ENCODE measurements at regions not wholly inside any gene's neighbourhood (a gene's known extent, or its start where the extent isn't known, plus 50 kb on each side); places are given as distances from the start of the nearest gene placed in this dataset.
A peak's percentile ranks its signal among the peaks of the same experiment; 100 is the strongest.
"Not testable (repeated sequence)": the region's sequence is repeated elsewhere in the genome, so short reads cannot be mapped to it uniquely, and the experiment has no call there.

DNA sequence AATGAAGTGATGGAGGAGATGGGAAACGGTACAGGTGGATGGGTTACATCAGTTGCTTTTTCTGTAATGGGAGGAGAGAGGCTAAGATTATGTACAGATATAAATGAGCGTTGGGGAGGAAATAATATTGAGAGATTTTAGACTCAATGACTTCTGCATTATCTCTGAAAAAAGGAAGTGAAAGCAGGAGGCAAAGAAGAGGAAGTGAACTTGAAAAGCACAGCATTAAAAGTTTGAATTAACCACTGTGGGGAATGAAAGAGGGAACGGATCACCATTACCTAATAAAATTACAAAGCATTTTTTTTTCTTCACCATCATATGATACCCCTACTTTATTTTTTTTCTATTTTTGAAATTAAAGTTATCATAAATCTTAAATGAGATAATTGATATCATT is 1025.5 kb downstream of the RPA4 start:
- H3K36me3 ChIP-seq (ENCODE audit: insufficient read depth, low read length) = no peaks in the 10 kb centered on the region; the same call in 1 of the 2 replicates
- H3K4me2 ChIP-seq (ENCODE audit: low read length) = peak overlapping the region; percentile 53
- peaks cover 8% of the 10 kb centered on the region for H3K9me3 ChIP-seq (ENCODE audit: low read length)
- H3K4me3 ChIP-seq (ENCODE audit: low read depth, low read length, poor library complexity, severe bottlenecking) = peak overlapping the region; percentile 35
- no peaks in the 10 kb centered on the region for H4K20me1 ChIP-seq (ENCODE audit: insufficient read depth, low read length)
- ChIA-PET POLR2A (no interaction called here), CTCF (ENCODE audit: unreplicated experiment) (no interaction called here)
- DNase-seq (ENCODE audit: low spot score) = peak; percentile 79
- no peak overlapping the region for H2AFZ ChIP-seq (ENCODE audit: low read length)
- peak overlapping the region; percentile 71 for H3K27ac ChIP-seq (ENCODE audit: low read depth, low read length, poor library complexity, severe bottlenecking)
- H3K4me1 ChIP-seq (ENCODE audit: insufficient read depth, low read length, poor library complexity, severe bottlenecking) = peaks cover 15% of the 10 kb centered on the region
- BruUV-seq (replicated peaks) = no TSS peak
- TF ChIP-seq, protein P1, sequence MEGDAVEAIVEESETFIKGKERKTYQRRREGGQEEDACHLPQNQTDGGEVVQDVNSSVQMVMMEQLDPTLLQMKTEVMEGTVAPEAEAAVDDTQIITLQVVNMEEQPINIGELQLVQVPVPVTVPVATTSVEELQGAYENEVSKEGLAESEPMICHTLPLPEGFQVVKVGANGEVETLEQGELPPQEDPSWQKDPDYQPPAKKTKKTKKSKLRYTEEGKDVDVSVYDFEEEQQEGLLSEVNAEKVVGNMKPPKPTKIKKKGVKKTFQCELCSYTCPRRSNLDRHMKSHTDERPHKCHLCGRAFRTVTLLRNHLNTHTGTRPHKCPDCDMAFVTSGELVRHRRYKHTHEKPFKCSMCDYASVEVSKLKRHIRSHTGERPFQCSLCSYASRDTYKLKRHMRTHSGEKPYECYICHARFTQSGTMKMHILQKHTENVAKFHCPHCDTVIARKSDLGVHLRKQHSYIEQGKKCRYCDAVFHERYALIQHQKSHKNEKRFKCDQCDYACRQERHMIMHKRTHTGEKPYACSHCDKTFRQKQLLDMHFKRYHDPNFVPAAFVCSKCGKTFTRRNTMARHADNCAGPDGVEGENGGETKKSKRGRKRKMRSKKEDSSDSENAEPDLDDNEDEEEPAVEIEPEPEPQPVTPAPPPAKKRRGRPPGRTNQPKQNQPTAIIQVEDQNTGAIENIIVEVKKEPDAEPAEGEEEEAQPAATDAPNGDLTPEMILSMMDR (conservative IDR thresholded peaks at IDR 0.05; ENCODE audit: low read length) = no peak
- no peak for TF ChIP-seq EZH2phosphoT487 (IDR thresholded peaks at IDR 0.05; ENCODE audit: borderline replicate concordance, low read depth, low read length)
- intact Hi-C loops (cut with micrococcal nuclease; ENCODE audit: unreplicated experiment) = loop anchor here (2.0 kb wide), 2 partner anchors 76 to 1224 kb away; partner anchors contain the start of gene DIAPH2
- H3K79me2 ChIP-seq (ENCODE audit: insufficient read depth, low read depth, low read length) = no peaks in the 10 kb centered on the region
- H3K9me2 ChIP-seq (ENCODE audit: insufficient read depth, low read length) = no peaks in the 10 kb centered on the region

DNA sequence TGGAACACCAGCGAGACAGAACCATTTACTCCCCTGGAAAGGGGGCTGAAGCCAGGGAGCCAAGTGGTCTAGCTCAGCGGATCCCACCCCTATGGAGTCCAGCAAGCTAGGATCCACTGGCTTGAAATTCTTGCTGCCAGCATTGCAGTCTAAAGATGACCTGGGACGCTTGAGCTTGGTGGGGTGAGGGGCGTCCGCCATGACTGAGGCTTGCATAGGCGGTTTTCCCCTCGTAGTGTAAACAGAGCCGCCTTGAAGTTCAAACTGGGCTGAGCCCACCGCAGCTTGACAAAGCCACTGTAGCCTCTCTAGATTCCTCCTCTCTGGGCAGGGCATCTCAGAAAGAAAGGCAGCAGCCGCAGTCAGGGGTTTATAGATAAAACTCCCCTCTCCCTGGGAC is 1031.7 kb downstream of the RPA4 start:
- H2AFZ ChIP-seq (ENCODE audit: low read length); CTCF ChIA-PET (ENCODE audit: unreplicated experiment); H3K9me3 ChIP-seq (ENCODE audit: low read length); DNase-seq (ENCODE audit: low spot score); H4K20me1 ChIP-seq (ENCODE audit: insufficient read depth, low read length); POLR2A ChIA-PET; H3K4me3 ChIP-seq (ENCODE audit: low read depth, low read length, poor library complexity, severe bottlenecking); H3K4me2 ChIP-seq (ENCODE audit: low read length); H3K27ac ChIP-seq (ENCODE audit: low read depth, low read length, poor library complexity, severe bottlenecking); intact Hi-C loops (cut with micrococcal nuclease; ENCODE audit: unreplicated experiment); H3K36me3 ChIP-seq (ENCODE audit: insufficient read depth, low read length); H3K9me2 ChIP-seq (ENCODE audit: insufficient read depth, low read length); H3K4me1 ChIP-seq (ENCODE audit: insufficient read depth, low read length, poor library complexity, severe bottlenecking); H3K79me2 ChIP-seq (ENCODE audit: insufficient read depth, low read depth, low read length); BruUV-seq (replicated peaks): not testable (repeated sequence)

DNA sequence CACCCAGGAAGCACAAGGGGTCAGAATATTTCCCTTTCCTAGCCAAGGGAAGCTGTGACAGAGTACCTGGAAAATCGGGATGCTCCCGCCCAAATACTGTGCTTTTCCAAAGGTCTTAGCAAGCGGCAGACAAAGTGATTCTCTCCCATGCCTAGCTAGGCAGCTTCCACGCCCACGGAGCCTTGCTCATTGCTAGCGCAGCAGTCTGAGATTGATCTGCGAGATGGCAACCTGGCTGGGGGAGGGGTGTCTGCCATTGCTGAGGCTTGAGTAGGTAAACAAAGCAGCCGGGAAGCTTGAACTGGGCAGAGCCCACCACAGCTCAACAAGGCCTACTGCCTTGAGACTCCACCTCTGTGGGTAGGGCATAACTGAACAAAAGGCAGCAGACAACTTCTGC is 1037.5 kb downstream of the RPA4 start:
- BruUV-seq (replicated peaks); POLR2A ChIA-PET; H3K9me3 ChIP-seq (ENCODE audit: low read length); H3K9me2 ChIP-seq (ENCODE audit: insufficient read depth, low read length); intact Hi-C loops (cut with micrococcal nuclease; ENCODE audit: unreplicated experiment); H3K4me1 ChIP-seq (ENCODE audit: insufficient read depth, low read length, poor library complexity, severe bottlenecking); H3K4me3 ChIP-seq (ENCODE audit: low read depth, low read length, poor library complexity, severe bottlenecking); H3K79me2 ChIP-seq (ENCODE audit: insufficient read depth, low read depth, low read length); CTCF ChIA-PET (ENCODE audit: unreplicated experiment); H3K36me3 ChIP-seq (ENCODE audit: insufficient read depth, low read length); H4K20me1 ChIP-seq (ENCODE audit: insufficient read depth, low read length); H3K27ac ChIP-seq (ENCODE audit: low read depth, low read length, poor library complexity, severe bottlenecking); H2AFZ ChIP-seq (ENCODE audit: low read length); DNase-seq (ENCODE audit: low spot score); H3K4me2 ChIP-seq (ENCODE audit: low read length): not testable (repeated sequence)

DNA sequence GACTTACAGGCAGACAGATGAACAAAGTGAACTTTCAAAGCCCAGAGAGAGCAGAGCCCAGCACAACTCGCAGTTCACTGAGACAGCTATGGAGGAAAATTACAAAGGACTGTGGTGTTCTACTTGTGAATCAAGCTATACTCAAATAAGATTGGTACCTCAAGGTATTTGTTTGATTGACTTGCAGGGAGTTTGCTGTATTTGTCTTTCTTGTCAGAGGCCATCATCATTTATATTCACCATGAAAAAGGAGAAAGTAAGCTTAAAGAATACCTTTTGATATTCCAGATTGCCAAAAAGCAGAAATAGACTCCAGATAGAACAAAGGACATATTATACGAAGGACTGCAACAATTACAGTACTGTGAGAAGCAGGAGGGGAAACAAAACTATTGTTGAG is 1047.9 kb downstream of the RPA4 start:
- no peak for DNase-seq (ENCODE audit: low spot score)
- Histone ChIP-seq H3K9me2 (ENCODE audit: insufficient read depth, low read length) (no peaks in the 10 kb centered on the region), H3K9me3 (ENCODE audit: low read length) (no peaks in the 10 kb centered on the region), H3K4me2 (ENCODE audit: low read length) (no peak overlapping the region), H2AFZ (ENCODE audit: low read length) (no peak overlapping the region), H3K27ac (ENCODE audit: low read depth, low read length, poor library complexity, severe bottlenecking) (no peak overlapping the region), H3K4me3 (ENCODE audit: low read depth, low read length, poor library complexity, severe bottlenecking) (no peak overlapping the region), H4K20me1 (ENCODE audit: insufficient read depth, low read length) (no peaks in the 10 kb centered on the region), H3K36me3 (ENCODE audit: insufficient read depth, low read length) (no peaks in the 10 kb centered on the region), H3K79me2 (ENCODE audit: insufficient read depth, low read depth, low read length) (no peaks in the 10 kb centered on the region), H3K4me1 (ENCODE audit: insufficient read depth, low read length, poor library complexity, severe bottlenecking) (no peaks in the 10 kb centered on the region)
- POLR2A ChIA-PET = no interaction called here
- BruUV-seq (replicated peaks) = no TSS peak
- TF ChIP-seq, protein P1 (conservative IDR thresholded peaks at IDR 0.05; ENCODE audit: low read length) = no peak
- TF ChIP-seq EZH2phosphoT487 (IDR thresholded peaks at IDR 0.05; ENCODE audit: borderline replicate concordance, low read depth, low read length) = no peak
- CTCF ChIA-PET (ENCODE audit: unreplicated experiment) = no interaction called here
- intact Hi-C loops (cut with micrococcal nuclease; ENCODE audit: unreplicated experiment) = no loop called here
